ENCODE measurements at regions not wholly inside any gene's neighbourhood (a gene's known extent, or its start where the extent isn't known, plus 50 kb on each side); places are given as distances from the start of the nearest gene placed in this dataset.
"Not testable (repeated sequence)": the region's sequence is repeated elsewhere in the genome, so short reads cannot be mapped to it uniquely, and the experiment has no call there.

- no peak for DNase-seq
Measured at GRCh38 chr5:164145458-164145857, 640.0 kb downstream of the MAT2B start.

GRCh38 chr5:164146223-164146622 is 640.8 kb downstream of the MAT2B start:
- DNase-seq = no peak

GRCh38 chr5:164148292-164148691 is 642.9 kb downstream of the MAT2B start:
- DNase-seq = no peak

- not testable (repeated sequence) for DNase-seq
Measured at GRCh38 chr5:164152539-164152938, 647.1 kb downstream of the MAT2B start.

- no peak for DNase-seq
Measured at GRCh38 chr5:164153469-164154172, 648.2 kb downstream of the MAT2B start.

GRCh38 chr5:164170814-164171213 is 665.4 kb downstream of the MAT2B start:
- no peak for DNase-seq

- DNase-seq = no peak
Measured at GRCh38 chr5:164175083-164175482, 669.7 kb downstream of the MAT2B start.

GRCh38 chr5:164179406-164179805 is 674.0 kb downstream of the MAT2B start:
- DNase-seq = no peak

- no peak for DNase-seq
Measured at GRCh38 chr5:164181604-164182003, 676.2 kb downstream of the MAT2B start.

GRCh38 chr5:164184158-164184557 is 678.7 kb downstream of the MAT2B start:
- no peak for DNase-seq

GRCh38 chr5:164185000-164185399 is 679.6 kb downstream of the MAT2B start:
- no peak for DNase-seq

GRCh38 chr5:164186550-164186949 is 681.1 kb downstream of the MAT2B start:
- no peak for DNase-seq

GRCh38 chr5:164187785-164188184 is 682.4 kb downstream of the MAT2B start:
- no peak for DNase-seq

- DNase-seq = no peak
Measured at GRCh38 chr5:164188733-164189148, 683.3 kb downstream of the MAT2B start.

GRCh38 chr5:164191240-164191639 is 685.8 kb downstream of the MAT2B start:
- no peak for DNase-seq

- no peak for DNase-seq
Measured at GRCh38 chr5:164202338-164202737, 696.9 kb downstream of the MAT2B start.

- DNase-seq = no peak
Measured at GRCh38 chr5:164203581-164204225, 698.3 kb downstream of the MAT2B start.

- no peak for DNase-seq
Measured at GRCh38 chr5:164204338-164204946, 699.0 kb downstream of the MAT2B start.

GRCh38 chr5:164206196-164206595 is 700.8 kb downstream of the MAT2B start:
- DNase-seq = no peak

GRCh38 chr5:164207646-164208045 is 702.2 kb downstream of the MAT2B start:
- no peak for DNase-seq

GRCh38 chr5:164210491-164210890 is 705.1 kb downstream of the MAT2B start:
- DNase-seq = no peak

- no peak for DNase-seq
Measured at GRCh38 chr5:164214698-164215097, 709.3 kb downstream of the MAT2B start.

- no peak for DNase-seq
Measured at GRCh38 chr5:164217464-164217863, 712.0 kb downstream of the MAT2B start.

GRCh38 chr5:164220522-164220921 is 715.1 kb downstream of the MAT2B start:
- no peak for DNase-seq
